Muscle of back (tissue), 3 donors: ENCODE measurements at regions not wholly inside any gene's neighbourhood (a gene's known extent, or its start where the extent isn't known, plus 50 kb on each side); places are given as distances from the start of the nearest gene placed in this dataset.

Source experiments
- DNase-seq, 3 donors: peaks; one replicate each; pipeline versions ENCODE4 v3.0.0 to v3.0.0-alpha.2; 2013

DNA sequence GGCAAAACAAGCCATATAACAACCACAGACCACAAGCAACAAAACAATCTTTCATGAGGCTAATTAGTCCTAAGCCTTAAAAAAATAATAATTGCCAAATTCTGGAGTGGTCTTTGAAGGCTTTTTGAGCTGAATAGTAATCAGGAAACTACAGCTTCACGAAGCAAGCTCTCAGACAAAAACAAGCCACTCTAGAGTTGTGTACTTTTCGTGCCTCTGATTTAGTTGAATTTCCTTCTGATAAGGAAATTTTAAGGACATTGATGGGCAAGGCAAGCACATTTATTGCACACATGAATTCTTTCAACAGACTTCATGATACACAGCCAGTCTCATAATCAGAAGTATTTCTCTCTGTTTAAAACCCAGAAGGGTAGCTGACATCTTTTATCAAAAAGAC lies 130.8 kb upstream of the IRX3 start:
- no peak for DNase-seq

- DNase-seq = no peak
These were observed 128.1 kb upstream of the IRX3 start for GRCh38 chr16:54414671-54415070.

DNA sequence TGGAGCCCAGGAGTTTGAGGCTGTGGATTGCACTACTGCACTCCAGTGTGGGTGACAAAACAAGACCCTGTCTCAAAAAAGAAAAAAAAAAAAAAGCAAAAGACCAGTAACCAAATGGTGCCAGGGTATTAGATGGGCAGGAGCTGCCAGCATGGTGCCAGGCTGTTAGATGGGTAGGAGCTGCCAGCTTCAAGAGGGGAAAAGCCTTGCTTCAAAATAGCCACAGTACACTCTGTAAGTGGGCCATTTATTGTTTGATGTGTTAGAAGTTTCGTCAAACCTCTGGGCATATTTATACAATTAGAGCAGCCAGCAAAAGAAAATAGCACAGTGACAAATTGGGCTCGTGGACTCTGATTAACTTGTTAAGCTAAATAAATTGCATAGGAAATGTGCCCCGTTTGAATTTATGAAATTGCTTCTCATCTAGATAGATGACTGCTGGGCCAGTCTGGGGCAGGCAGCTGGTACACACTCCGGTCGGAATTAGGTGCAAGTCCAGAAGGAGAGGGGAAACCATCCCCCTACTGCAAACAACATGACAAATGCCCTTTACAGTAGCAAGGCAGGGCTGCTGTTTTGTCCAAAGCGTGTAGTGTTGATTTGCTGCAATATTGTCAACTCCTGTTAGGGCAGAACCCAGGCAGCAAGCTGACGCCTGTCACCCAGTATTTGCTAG lies 126.3 kb upstream of the IRX3 start:
- no peak for DNase-seq

- peak in 2 of 3 donors; percentile 5 to 30 for DNase-seq
These were observed 125.5 kb upstream of the IRX3 start for GRCh38 chr16:54412037-54412436.

GRCh38 chr16:54411544-54411943 lies 125.0 kb upstream of the IRX3 start:
- peak in 2 of 3 donors; percentile 12 to 38 for DNase-seq

GRCh38 chr16:54409982-54410381 lies 123.4 kb upstream of the IRX3 start:
- no peak for DNase-seq

GRCh38 chr16:54407596-54407995 lies 121.0 kb upstream of the IRX3 start:
- peak; percentile 36 to 71 (median 57) for DNase-seq

DNA sequence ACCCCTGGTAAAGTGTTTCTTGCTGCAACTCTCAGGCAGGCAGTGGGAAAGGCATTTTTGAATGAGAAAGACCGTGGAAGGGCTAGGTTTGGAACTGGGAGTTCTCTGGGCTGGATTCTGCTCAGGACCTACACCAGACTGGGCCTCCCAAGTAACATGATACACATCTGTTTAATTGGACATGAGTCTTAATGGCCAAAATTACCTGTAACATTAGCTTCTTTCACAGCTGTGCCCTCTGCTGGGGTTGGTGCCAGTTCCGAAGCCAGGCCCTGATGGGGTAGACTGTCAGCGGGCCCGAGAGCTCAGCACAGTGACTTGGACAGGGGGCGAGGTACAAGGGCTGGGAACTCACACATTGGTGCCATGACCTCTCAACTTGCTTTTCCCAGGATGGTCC lies 118.9 kb upstream of the IRX3 start:
- DNase-seq = peak; percentile 22 to 49 (median 44)

DNA sequence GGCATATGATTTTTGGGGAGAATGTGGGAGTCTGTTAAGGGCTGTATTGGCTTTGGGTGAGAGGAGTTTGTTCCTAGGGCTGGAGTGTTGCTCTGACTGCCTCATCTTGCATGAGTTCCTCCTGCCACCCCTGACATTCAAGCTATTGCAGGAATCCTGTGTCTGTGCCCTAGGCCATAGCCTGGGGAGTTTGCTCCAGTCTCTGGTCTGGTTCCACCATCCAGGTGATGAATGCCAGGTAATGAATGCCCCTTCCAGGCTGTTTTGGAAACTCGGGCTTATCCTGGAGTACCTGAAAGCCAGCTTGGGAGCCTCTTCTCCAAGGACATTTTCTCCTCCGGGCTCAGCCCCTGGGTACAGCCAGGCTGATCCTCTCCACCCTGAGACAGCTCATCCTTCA lies 117.0 kb upstream of the IRX3 start:
- no peak for DNase-seq

GRCh38 chr16:54402873-54403272 lies 116.3 kb upstream of the IRX3 start:
- DNase-seq = no peak

DNA sequence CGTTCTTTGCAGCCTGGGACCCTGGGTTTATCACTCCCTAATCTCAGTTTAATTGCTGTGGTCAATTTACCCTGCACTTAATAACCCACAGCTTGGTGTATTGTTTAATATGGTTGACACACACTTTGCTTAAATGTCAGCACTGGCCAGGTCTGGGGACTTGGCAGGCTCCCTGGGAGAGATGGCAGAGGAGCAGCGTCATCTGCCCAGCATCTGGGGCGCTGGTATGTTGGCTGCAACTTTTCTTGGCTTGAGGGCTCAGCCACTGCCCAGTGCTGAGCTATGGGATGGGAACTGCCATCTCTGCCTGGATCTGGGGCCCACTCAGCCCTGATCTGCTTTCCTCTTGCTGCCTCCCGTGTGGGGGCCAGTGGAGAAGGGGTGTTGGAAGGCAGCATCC lies 115.7 kb upstream of the IRX3 start:
- DNase-seq = peak; percentile 30 to 66 (median 31)

- DNase-seq = peak in 1 of 3 donors; percentile 15
These were observed 113.7 kb upstream of the IRX3 start for GRCh38 chr16:54400261-54400660.

- DNase-seq = no peak
These were observed 112.4 kb upstream of the IRX3 start for GRCh38 chr16:54398986-54399385.

DNA sequence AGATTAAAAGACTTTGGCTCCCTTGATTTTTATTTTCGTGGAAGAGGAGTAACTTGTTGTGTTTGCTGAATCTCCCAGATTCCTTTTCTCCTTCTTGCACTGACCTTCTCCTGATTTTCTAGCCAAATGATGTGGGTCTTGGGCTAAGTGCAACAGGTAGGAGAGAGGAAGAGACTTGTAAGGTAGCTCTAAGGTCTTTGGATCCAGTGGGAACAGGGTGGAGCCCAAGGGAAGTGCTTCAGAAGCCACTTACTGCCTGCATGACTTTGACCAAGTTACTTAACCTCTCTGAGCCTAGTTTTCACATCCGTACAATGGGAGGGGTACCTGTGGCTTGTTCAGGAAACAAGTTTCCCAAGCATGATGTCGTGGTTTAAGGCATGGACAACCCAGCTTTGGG lies 111.3 kb upstream of the IRX3 start:
- DNase-seq = no peak

- no peak for DNase-seq
These were observed 110.7 kb upstream of the IRX3 start for GRCh38 chr16:54397190-54397835.

DNA sequence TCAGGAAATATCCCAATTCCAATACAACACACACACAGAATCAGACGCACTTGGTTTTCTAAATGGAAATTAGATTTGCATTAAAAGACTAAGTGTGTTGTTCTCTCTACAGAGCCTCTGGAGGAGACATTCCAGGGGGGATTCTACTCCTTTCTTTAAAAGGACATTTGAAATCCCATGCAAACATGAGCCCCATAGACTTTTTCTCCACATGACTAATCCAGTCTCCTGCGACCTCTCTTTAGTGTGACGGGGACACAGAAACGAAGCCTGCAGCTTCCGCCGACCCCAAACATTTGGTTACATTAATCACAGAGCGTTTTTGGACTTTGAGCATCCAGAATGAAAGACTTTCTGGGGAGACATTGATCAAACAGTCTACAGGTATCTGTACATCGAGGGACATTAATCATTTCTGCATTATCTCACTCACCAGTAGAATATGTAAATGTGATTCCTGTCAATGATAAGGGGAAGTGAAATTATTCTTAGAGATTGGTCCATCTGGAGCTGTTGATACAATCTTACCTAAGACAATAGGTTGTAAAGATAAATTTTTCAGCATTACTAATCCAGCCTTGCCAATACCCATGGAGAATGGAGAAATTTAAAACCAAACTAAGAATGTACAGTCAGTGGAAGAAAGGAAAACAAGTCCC lies 103.4 kb upstream of the IRX3 start:
- DNase-seq = no peak

- no peak for DNase-seq
These were observed 98.6 kb upstream of the IRX3 start for GRCh38 chr16:54385141-54385540.

DNA sequence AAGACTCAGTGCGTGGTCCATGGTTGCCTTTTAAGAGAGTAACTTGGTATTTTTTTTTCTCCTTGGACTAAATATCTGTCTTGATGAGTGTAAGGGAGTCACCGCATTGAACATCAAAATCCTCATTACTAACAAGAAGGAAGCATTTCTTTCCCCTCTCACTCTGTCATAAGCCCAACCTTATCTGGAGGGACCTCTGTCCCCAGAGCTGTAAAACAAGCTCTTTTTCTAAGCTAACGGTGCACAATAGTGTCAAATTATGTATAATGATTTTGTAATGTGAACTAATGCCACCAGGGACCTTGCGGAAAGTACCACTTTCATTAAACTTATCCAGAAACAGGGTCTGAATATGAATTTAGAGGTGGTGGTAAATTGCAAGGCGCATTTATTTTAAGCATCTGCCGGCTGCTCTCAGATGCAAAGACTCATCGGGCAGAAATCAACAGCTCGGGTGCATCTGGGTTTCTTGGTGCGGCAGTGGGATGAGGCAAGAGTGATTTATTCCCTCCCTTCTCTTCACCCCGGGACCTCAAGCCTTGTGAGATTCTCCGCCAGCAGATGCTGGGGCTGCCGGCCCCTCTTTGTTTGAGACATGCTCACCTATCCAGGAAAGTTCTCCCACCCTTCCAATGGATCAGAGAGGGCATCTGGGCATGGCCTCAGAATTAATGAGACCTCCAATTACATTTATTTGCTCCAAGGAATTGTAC lies 95.2 kb upstream of the IRX3 start:
- DNase-seq = no peak

- DNase-seq = no peak
These were observed 88.5 kb upstream of the IRX3 start for GRCh38 chr16:54375071-54375470.

DNA sequence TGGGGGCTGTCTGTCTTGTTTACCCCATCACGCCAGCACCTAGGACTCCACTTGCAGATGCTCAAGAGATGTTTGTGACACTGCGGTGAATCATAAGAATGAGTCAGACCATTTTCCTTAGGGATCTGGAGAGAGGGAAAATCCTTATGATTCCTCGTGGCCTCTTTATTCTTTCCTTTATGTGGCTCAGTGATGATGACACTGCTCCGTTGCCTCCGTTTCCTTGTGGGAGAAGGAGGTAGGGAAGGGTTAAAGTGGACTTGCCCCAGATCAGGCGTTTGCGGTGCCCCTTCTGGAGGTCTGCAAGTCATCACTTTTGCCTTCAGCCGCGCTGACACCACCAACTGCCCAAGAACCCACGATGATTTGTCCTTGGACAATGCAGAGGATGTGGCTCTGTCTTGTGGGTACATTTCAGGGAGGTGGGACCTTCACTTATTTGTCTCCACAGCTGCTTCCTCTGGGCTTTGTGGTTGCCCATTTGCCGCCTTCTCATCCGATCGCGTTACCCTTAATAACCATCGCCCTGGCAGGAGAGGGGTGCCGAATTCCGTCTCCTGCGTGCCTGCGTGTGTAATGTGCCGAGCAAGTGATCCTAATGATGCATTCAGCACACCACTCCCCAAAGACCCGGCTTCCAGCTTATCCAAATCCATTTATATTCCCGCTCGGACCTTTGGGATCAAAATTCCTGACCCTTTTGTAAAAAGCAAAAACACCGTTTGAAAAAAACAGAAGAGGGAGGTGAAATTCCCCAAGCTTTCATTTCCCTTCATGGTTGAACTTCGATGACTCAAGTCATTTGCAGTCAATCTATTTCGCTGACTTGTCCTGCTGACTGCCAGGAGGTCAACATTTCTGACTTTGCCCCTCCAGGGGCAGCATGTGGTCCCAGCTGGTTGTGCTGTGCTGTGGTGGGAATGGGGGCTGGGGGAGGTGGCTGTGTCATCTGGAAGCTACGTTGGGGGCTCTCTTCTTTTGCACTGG lies 87.2 kb upstream of the IRX3 start:
- peak; percentile 10 to 84 (median 28) for DNase-seq
